ENCODE measurements at regions not wholly inside any gene's neighbourhood (a gene's known extent, or its start where the extent isn't known, plus 50 kb on each side); places are given as distances from the start of the nearest gene placed in this dataset.
A peak's percentile ranks its signal among the peaks of the same experiment; 100 is the strongest.
"Not testable (repeated sequence)": the region's sequence is repeated elsewhere in the genome, so short reads cannot be mapped to it uniquely, and the experiment has no call there.

DNA sequence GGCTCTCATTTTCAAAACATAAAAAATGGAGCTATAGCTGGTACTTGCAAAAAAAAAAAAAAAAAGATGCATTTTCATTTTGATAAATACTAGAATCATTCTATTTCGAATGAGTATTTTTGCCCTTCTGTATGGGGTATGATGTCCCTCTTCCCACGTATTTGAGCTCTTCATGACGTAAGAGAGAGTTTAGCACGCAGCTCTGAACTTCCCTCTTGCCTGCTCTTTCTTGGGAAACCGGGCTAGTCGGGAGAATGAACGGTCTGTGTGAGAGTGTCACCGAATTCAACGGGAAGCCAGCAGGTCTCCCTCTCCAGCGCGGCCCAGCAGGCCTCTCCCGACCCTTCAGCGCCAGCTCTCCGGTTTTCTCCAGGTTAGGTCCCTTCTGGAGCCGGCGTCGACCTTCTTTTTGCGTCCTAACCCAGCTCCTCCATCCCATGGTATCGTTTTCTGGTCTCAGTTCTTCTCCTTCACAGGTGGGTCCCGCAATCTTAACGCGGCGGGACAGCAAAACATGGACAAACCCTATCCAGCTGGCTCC lies 159.2 kb upstream of the PITRM1 start:
- DNase-seq = no peak

GRCh38 chr10:3331187-3331586 lies 158.6 kb upstream of the PITRM1 start:
- peak; percentile 55 for DNase-seq

DNA sequence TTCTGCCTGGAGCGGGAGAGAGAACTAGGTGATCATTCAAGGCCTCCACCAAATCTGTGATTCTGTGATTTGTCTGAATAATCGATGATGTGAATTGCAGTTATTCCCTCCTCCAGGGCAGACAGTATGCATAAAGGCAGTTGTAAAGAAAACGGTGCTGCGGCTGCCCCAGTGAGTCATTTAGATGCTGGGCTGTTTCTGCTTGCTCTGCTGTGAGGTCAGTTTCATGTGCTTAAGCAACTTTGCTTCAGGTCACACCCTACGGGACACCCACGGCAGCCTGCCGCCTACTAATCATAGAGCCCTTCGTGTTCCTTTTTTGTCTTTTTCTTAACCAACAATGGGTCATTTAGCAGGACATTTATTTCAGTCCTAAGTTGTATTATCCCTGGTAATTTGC lies 158.1 kb upstream of the PITRM1 start:
- peak; percentile 40 for DNase-seq

DNA sequence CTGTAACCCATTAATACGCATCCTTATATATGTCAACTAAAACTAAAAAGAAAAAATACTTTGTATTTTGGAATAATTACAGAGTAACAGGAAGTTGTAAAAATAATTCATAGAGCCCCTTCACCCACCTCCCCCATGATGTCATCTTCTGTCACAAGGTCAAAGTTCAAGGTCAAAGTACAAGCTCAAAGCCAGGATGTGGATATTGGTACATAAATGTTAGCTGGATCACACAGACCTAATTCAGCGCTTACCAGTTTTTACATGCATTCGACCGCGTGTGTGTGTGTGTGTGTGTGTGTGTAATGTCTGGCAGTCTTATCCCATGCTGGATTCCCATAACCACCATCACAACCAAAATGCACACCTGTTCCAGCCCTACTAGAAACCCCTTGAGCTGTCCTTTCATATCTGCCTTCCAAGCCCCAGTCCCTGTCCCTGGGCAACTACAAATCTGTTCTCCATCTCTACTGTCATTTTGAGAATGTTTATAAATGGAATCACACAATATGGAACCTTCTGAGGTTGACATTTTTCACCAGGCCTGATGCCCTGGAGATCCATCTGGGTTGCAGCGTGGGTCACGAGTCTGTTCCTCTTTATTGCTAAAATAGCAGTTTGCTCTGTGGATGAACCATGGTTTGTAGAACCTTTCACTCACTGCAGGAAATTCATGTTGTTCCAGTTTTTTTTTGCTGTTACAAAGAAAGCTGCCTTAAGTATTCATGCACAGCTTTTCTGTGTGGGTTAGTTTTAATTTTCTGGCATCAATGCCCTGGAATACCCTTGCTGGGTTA lies 153.6 kb upstream of the PITRM1 start:
- no peak for DNase-seq

DNA sequence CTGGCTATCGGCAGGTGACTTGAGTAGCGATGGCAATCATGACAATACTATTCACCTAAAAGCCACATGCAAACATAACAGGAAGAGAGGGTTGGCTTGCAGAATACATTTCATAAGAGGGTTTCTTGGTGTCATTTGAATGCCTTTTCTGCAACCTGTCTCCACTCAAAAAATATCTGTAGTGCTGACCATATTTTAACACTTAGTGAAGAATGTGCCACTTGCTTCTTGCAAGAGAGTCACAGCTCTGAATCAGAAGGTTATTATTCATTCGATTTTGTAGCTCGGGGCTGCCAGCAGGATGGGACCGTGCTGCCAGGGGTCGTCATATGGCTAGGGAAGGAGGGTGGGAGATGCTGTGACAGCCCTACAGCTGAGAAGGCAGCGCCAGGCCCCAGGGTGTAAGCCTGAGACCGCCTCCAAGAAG lies 152.0 kb upstream of the PITRM1 start:
- DNase-seq = no peak

DNA sequence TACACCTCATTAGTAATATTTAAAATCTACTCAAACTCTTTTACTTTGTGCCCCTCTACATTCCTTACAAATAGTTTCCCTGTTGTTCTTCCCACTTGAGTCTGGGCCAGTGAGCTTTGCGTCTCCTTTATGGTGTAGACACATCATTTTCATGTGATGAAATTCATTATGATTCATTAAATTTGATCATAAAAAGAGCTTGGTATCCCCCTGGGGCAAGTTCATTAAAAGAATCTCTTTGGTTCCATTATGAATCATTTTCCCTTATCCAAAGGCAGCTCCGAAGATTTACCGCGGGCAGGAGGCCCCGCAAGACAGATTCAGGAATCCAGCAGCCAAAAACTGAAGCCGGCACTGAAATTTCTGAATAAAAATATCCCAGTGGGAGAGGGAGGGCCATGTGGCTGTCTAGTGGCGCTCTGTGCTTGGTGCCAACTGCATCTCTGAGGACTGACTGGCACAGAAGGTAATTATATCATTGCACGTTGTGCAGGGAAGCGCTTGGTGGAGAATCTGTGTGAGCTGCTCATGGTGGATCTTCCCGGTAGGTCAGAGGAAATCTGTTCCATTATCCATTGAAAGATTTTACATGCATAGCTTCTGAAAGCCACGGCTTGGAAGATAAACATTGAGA lies 151.4 kb upstream of the PITRM1 start:
- no peak for DNase-seq

DNA sequence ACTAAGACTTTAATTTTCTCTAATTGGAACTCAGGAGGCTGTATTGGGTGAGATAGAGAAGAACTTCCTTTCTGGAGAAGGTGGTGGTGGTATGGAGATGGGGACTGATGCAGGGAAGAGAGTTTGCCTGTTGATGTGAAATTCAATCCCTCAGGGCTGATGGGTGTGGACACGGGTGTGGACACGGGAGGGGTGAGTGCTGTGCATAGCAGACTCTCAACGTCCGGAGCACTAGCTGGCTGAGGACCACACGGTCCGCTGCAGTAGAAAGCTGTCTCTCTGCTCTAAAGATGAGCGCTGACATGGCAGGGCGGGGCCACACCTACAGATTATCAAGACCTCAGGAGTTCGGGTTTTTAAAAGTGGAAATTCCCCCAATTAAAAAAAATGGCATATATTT lies 148.5 kb upstream of the PITRM1 start:
- no peak for DNase-seq

DNA sequence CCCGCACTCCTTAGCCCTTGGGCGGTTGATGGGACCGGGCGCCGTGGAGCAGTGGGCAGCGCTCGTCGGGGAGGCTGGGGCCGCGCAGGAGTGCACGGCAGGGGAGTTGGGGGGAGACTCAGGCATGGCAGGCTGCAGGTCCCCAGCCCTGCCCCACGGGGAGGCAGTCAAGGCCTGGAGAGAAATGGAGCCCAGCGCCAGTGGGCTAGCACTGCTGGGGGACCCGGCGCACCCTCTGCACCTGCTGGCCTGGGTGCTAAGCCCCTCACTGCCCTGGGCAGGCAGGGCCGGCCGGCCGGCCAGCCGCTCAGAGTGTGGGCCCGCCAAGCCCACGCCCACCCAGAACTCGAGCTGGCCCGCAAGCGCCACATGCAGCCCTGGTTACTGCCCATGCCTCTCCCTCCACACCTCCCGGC lies 147.2 kb upstream of the PITRM1 start:
- no peak for DNase-seq

DNA sequence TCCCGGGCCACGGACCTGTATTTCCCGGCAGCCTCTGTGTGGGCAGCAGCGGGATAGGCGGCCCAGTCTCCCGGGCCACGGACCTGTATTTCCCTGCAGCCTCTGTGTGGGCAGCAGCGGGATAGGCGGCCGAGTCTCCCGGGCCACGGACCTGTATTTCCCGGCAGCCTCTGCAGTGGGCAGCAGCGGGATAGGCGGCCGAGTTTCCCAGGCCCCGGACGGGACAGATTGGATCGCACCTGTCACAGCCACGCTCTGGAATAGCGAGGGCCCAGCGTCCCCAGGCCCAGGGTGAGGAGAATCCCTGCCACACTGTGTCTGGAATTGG lies 145.9 kb upstream of the PITRM1 start:
- DNase-seq = not testable (repeated sequence)

DNA sequence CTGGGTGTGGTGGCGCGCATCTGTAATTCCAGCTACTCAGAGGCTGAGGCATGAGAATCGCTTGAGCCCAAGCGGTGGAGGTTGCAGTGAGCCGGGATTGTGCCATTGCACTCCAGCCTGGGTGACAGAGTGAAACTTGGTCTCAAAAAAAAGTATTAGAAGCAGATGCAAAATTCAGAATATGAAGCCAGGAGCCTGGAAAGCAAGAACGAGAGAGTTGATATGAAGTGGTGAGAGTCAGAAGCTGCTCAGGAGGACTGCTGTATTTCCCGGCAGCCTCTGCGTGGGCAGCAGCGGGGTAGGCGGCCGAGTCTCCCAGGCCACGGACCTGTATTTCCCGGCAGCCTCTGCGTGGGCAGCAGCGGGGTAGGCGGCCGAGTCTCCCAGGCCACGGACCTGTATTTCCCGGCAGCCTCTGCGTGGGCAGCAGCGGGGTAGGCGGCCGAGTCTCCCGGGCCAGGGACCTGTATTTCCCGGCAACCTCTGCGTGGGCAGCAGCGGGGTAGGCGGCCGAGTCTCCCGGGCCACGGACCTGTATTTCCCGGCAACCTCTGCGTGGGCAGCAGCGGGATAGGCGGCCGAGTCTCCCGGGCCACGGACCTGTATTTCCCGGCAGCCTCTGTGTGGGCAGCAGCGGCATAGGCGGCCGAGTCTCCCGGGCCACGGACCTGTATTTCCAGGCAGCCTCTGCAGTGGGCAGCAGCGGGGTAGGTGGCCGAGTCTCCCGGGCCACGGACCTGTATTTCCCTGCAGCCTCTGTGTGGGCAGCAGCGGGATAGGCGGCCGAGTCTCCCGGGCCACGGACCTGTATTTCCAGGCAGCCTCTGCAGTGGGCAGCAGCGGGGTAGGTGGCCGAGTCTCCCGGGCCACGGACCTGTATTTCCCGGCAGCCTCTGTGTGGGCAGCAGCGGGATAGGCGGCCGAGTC lies 145.2 kb upstream of the PITRM1 start:
- not testable (repeated sequence) for DNase-seq

DNA sequence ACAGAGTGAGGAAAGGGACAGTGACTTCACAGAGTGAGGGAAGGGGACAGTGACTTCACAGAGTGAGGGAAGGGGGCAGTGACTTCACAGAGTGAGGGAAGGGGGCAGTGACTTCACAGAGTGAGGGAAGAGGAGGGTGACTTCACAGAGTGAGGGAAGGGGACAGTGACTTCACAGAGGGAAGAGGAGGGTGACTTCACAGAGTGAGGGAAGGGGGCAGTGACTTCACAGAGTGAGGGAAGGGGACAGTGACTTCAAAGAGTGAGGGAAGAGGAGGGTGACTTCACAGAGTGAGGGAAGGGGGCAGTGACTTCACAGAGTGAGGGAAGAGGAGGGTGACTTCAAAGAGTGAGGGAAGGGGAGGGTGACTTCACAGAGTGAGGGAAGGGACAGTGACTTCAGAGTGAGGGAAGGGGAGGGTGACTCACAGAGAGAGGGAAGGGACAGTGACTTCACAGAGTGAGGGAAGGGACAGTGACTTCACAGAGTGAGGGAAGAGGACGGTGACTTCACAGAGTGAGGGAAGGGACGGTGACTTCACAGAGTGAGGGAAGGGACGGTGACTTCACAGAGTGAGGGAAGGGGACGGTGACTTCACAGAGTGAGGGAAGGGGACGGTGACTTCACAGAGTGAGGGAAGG lies 142.0 kb upstream of the PITRM1 start:
- not testable (repeated sequence) for DNase-seq

GRCh38 chr10:3313784-3314444 lies 141.3 kb upstream of the PITRM1 start:
- DNase-seq = not testable (repeated sequence)

DNA sequence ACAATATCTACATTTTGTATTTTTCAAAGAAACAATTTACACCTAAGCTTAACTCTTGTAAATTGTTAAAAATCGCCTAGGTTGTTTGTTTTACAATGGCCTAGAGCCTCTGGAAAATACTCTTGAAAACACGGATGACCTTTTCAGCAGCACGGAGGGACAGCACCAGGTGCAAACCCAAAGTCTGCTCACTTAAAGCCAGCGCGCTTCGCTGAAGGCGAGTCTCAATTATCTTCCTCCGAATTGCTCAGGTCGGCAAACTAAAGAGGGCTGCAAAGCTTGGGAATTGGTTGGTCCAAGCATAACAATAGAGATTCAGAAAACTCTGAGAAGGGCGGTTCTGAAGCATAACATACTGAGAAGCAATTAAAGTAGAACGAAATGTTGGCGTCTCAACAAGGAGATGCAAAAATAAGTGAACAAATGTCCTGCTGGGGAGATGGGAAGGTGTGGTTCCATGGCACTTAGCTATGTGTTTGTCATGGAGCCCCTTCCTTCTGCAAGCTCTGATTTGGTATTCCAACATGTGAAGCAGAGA lies 139.9 kb upstream of the PITRM1 start:
- no peak for DNase-seq

- DNase-seq = no peak
Measured at GRCh38 chr10:3310016-3310784, 137.6 kb upstream of the PITRM1 start.

- DNase-seq = no peak
Measured at GRCh38 chr10:3306050-3306449, 133.5 kb upstream of the PITRM1 start.

DNA sequence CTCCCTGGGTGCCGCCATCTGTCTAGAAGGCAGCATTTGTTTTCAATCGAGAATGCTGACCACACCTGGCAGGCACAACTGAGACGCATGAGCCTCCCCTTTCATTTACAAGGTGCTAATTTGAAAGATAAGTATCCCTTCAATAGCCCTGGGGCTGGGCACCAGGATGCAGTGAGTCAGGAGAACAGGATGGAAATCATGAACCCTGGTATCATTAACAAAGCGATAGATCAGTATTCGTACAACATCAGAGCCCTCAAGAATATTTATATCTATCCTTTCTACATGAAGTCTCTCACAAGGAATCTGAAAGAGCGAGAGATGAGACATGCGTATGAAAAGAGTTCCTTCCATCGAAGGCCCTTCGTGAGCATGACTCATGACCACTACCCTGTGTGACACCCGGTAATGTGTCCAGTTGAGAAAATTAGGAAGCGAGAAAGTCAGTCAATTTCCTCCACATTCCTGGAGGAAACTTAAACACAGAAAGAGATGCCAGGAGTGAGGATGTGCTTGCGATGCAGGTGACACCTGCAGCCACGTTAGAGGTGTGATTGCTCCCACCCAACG lies 123.1 kb upstream of the PITRM1 start:
- DNase-seq = no peak

DNA sequence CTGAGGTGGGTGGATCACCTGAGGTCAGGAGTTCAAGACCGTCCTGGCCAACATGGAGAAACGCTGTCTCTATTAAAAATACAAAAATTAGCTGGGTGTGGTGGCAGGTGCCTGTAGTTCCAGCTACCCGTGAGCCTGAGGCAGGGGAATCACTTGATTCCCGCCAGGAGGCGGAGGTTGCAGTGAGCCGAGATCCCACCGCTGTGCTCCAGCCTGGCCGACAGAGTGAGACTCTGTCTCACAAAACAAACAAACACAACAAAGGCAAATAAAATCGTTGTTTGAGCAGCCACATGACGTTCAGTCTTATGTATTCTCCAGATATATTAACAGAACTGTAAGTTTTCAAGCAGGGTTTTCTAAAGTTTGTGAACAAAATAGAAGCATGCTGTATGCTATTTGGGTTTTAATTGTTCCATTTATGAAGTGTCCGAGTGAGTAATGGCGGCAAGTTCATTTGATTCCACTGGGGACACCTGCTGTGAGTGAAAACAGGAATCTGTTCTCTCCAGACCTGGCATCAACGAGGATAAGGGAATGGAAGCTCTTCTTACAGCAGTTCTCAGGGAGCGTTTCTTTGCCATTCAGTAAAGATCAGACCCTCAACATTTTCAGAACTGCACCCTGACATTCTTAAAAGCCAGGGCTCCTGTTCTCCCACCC lies 122.5 kb upstream of the PITRM1 start:
- DNase-seq = no peak

DNA sequence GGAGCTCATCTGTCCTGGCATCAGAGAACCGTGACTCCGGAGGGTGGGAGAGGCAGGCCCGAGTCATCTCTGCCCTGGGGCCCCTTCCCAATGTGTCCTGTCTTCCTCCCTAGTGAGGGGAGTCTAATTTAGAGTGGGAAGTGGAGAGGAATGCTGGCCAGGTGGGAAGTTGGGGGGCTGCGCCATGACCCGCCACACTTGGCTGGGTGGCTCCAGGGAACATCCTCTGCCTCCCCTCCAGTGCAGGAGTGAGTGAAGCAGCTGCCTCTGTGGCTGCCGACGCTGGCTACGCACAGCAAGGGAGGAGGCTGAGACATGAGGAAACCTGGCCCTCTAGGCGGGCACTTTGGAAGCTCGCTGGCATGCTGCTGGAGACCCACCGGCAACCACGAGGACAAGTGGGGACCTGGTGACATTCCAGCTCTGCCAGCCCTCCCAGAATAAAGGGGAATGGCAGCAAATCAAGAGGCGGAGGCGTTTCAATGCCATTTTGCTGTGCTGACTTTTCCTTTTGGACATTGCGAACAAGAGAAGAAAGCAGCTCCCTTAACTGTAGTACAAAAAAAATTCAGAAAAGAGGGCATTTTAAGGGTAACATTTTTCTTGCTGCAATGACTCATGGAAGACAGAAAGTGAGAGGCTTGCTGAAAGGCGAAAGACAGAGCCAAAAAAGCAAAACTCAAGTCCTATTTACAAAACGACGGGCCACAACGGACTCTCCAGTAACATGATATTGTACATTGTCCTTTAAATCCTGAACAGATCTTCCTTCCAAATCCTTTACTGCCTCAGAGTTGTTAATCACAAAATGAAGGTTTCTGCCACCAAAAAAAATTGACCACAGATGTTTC lies 121.2 kb upstream of the PITRM1 start:
- DNase-seq = no peak

- DNase-seq = no peak
Measured at GRCh38 chr10:3292636-3293035, 120.1 kb upstream of the PITRM1 start.
